Panc1 (cell line): ENCODE measurements at regions not wholly inside any gene's neighbourhood (a gene's known extent, or its start where the extent isn't known, plus 50 kb on each side); places are given as distances from the start of the nearest gene placed in this dataset.

Experiments used
- POLR2AphosphoS5 ChIP-seq: IDR thresholded peaks from 2 replicates; pipeline ENCODE4 v1.6.1; 2012; ENCODE audit warnings: mild to moderate bottlenecking, low read depth, low read length, moderate library complexity
- TF ChIP-seq, protein P1 (sequence below): fragments of 450-650 bp; IDR thresholded peaks from 2 replicates; pipeline ENCODE4 v1.5.1; 2017; ENCODE audit warnings: mild to moderate bottlenecking

DNA sequence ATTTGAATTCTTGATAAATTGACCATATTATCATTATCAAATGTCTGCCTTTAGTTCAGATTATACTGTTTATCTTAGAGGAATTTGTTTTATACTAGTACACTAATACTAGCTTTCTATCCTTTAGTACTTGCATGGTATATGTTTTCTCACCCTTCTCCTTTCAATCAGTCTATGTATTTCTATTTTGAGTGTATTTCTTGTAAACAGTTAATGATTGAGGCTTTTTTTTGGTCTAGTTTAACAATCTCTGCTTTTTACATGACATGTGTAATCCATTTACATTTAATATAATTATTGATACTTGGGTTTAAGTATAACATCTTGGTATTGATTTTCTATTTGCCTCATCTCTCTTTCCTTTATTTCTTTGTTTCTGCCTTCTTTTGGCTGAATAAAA is 224.9 kb downstream of the CENPF start:
- TF ChIP-seq, protein P1, sequence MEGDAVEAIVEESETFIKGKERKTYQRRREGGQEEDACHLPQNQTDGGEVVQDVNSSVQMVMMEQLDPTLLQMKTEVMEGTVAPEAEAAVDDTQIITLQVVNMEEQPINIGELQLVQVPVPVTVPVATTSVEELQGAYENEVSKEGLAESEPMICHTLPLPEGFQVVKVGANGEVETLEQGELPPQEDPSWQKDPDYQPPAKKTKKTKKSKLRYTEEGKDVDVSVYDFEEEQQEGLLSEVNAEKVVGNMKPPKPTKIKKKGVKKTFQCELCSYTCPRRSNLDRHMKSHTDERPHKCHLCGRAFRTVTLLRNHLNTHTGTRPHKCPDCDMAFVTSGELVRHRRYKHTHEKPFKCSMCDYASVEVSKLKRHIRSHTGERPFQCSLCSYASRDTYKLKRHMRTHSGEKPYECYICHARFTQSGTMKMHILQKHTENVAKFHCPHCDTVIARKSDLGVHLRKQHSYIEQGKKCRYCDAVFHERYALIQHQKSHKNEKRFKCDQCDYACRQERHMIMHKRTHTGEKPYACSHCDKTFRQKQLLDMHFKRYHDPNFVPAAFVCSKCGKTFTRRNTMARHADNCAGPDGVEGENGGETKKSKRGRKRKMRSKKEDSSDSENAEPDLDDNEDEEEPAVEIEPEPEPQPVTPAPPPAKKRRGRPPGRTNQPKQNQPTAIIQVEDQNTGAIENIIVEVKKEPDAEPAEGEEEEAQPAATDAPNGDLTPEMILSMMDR: no peak
- no peak for TF ChIP-seq POLR2AphosphoS5
